ENCODE measurements at regions not wholly inside any gene's neighbourhood (a gene's known extent, or its start where the extent isn't known, plus 50 kb on each side); places are given as distances from the start of the nearest gene placed in this dataset.
"Not testable (repeated sequence)": the region's sequence is repeated elsewhere in the genome, so short reads cannot be mapped to it uniquely, and the experiment has no call there.

GRCh38 chr1:29695036-29695435 lies 458.7 kb downstream of the PTPRU start:
- DNase-seq, result no peak

GRCh38 chr1:29691499-29691898 lies 455.2 kb downstream of the PTPRU start:
- DNase-seq, result no peak

GRCh38 chr1:29690156-29690555 lies 453.8 kb downstream of the PTPRU start:
- DNase-seq, result no peak

- DNase-seq, result no peak
Measured at GRCh38 chr1:29689372-29690030, 453.2 kb downstream of the PTPRU start.

- DNase-seq, result peak; percentile 91
Measured at GRCh38 chr1:29688471-29689365, 452.4 kb downstream of the PTPRU start.

GRCh38 chr1:29687601-29688244 lies 451.4 kb downstream of the PTPRU start:
- peak; percentile 16 for DNase-seq

GRCh38 chr1:29687166-29687565 lies 450.8 kb downstream of the PTPRU start:
- DNase-seq, result no peak

GRCh38 chr1:29686012-29686930 lies 449.9 kb downstream of the PTPRU start:
- no peak for DNase-seq

- DNase-seq, result no peak
Measured at GRCh38 chr1:29685387-29685786, 449.1 kb downstream of the PTPRU start.

- no peak for DNase-seq
Measured at GRCh38 chr1:29684141-29684540, 447.8 kb downstream of the PTPRU start.

GRCh38 chr1:29683472-29683871 lies 447.1 kb downstream of the PTPRU start:
- DNase-seq, result no peak

GRCh38 chr1:29682919-29683295 lies 446.6 kb downstream of the PTPRU start:
- peak; percentile 17 for DNase-seq

- no peak for DNase-seq
Measured at GRCh38 chr1:29682171-29682918, 446.0 kb downstream of the PTPRU start.

- DNase-seq, result not testable (repeated sequence)
Measured at GRCh38 chr1:29681416-29681815, 445.1 kb downstream of the PTPRU start.

GRCh38 chr1:29679828-29680558 lies 443.7 kb downstream of the PTPRU start:
- DNase-seq, result no peak

- no peak for DNase-seq
Measured at GRCh38 chr1:29679316-29679715, 443.0 kb downstream of the PTPRU start.

GRCh38 chr1:29677028-29678024 lies 441.0 kb downstream of the PTPRU start:
- peak; percentile 21 for DNase-seq

GRCh38 chr1:29676496-29676895 lies 440.2 kb downstream of the PTPRU start:
- no peak for DNase-seq

- no peak for DNase-seq
Measured at GRCh38 chr1:29675481-29676263, 439.4 kb downstream of the PTPRU start.
